NCI-H460 (cell line): ENCODE measurements at regions not wholly inside any gene's neighbourhood (a gene's known extent, or its start where the extent isn't known, plus 50 kb on each side); places are given as distances from the start of the nearest gene placed in this dataset.
"Not testable (repeated sequence)": the region's sequence is repeated elsewhere in the genome, so short reads cannot be mapped to it uniquely, and the experiment has no call there.

Experiments
- DNase-seq: peaks from one replicate; pipeline ENCODE4 v3.0.0-alpha.2; 2016; ENCODE audit warnings: low read depth; ENCODE audit errors: extremely low read depth

GRCh38 chr22:48778308-48779195 lies 1049.1 kb downstream of the BRD1 start:
- no peak for DNase-seq

GRCh38 chr22:48772286-48772907 lies 1055.3 kb downstream of the BRD1 start:
- DNase-seq = no peak

- DNase-seq = no peak
These were observed 1062.1 kb downstream of the BRD1 start for GRCh38 chr22:48765595-48765994.

- DNase-seq = no peak
These were observed 1066.1 kb downstream of the BRD1 start for GRCh38 chr22:48761546-48761945.

GRCh38 chr22:48760481-48761390 lies 1066.9 kb downstream of the BRD1 start:
- no peak for DNase-seq

GRCh38 chr22:48758881-48759875 lies 1068.5 kb downstream of the BRD1 start:
- no peak for DNase-seq

- DNase-seq = no peak
These were observed 1069.6 kb downstream of the BRD1 start for GRCh38 chr22:48757985-48758561.

GRCh38 chr22:48757581-48757980 lies 1070.1 kb downstream of the BRD1 start:
- no peak for DNase-seq

GRCh38 chr22:48757135-48757534 lies 1070.5 kb downstream of the BRD1 start:
- not testable (repeated sequence) for DNase-seq

GRCh38 chr22:48756146-48757111 lies 1071.2 kb downstream of the BRD1 start:
- DNase-seq = no peak

- DNase-seq = no peak
These were observed 1072.4 kb downstream of the BRD1 start for GRCh38 chr22:48755059-48755949.

GRCh38 chr22:48754611-48755058 lies 1073.0 kb downstream of the BRD1 start:
- no peak for DNase-seq

GRCh38 chr22:48753752-48754517 lies 1073.7 kb downstream of the BRD1 start:
- no peak for DNase-seq

GRCh38 chr22:48753381-48753730 lies 1074.3 kb downstream of the BRD1 start:
- no peak for DNase-seq

- DNase-seq = no peak
These were observed 1075.0 kb downstream of the BRD1 start for GRCh38 chr22:48752451-48753380.
